HCT116 (cell line): ENCODE measurements at regions not wholly inside any gene's neighbourhood (a gene's known extent, or its start where the extent isn't known, plus 50 kb on each side); places are given as distances from the start of the nearest gene placed in this dataset.

ENCODE experiments used
- ATAC-seq: fragments of 200-7000 bp; cut with Tn5 transposase; 2 replicates; pipeline ENCODE4 v1.9.1; 2020; ENCODE audit warnings: mild to moderate bottlenecking, moderate library complexity
- BruUV-seq: library from RNA; stranded (reverse); fragments of 400-500 nt; replicated peaks from 2 replicates; lab custom pipeline; 2021; lab: Mats Ljungman, UMichigan
- CTCF ChIA-PET: fragments of 300-600 bp; sonication (Branson Sonifier 250); formaldehyde crosslinking; loops from one replicate; lab custom pipeline; 2021; ENCODE audit warnings: antibody characterized with exemption; lab: Charles Lee
- POLR2A ChIA-PET: fragments of 300-600, 350-600 bp; sonication (Branson Sonifier 250); formaldehyde crosslinking; loops from one replicate; lab custom pipeline; 2021; ENCODE audit warnings: antibody characterized with exemption; lab: Charles Lee
- RAD21 ChIA-PET, 2 experiments: fragments of 300-600 bp; sonication (Branson Sonifier 250); formaldehyde crosslinking; loops; one replicate each; lab custom pipeline; 2023; ENCODE audit warnings: low total read pairs in 2 of 2; ENCODE audit not compliant: uncharacterized antibody in 2 of 2, unreplicated experiment in 2 of 2, low non-redundant PET in 1 of 2; lab: Charles Lee
- DNase-seq: peaks from one replicate; pipeline ENCODE4 v3.0.0-alpha.2; 2010; ENCODE audit warnings: low read depth, low spot score
- H2AFZ ChIP-seq: fragments of 200-600 bp; shearing (Covaris generic), sonication (generic); 2 replicates; pipeline ENCODE4 v1.6.1; 2017; ENCODE audit warnings: low read depth, mixed run types, mixed read lengths, antibody characterized with exemption, low read length; ENCODE audit not compliant: poor library complexity, severe bottlenecking
- H3K27ac ChIP-seq: 2 replicates; pipeline ENCODE4 v1.5.1; 2012; ENCODE audit warnings: low read depth, low read length
- H3K27me3 ChIP-seq: fragments of 200-600 bp; sonication (generic); 2 replicates; pipeline ENCODE4 v1.6.1; 2016; ENCODE audit warnings: mixed run types, low read length, mixed read lengths; ENCODE audit not compliant: insufficient read depth
- H3K36me3 ChIP-seq, 2 experiments: fragments of 200-500 bp in 1 of 2; fragments of 200-600 bp in 1 of 2; sonication (Bioruptor generic) in 1 of 2; sonication (generic) in 1 of 2; 2 replicates each; pipeline versions ENCODE4 v1.5.1 to v1.6.1; 2014 to 2016; ENCODE audit warnings: low read length in 2 of 2, inconsistent platforms in 1 of 2, mixed read lengths in 1 of 2, mixed run types in 1 of 2; ENCODE audit not compliant: insufficient read depth in 2 of 2, control insufficient read depth in 1 of 2
- H3K4me1 ChIP-seq, 2 experiments: fragments of 200-600 bp in 1 of 2; sonication (generic) in 1 of 2; 2 replicates each; pipeline versions ENCODE4 v1.5.1 to v1.6.1; 2012 to 2017; ENCODE audit warnings: low read length in 2 of 2, inconsistent platforms in 1 of 2, mild to moderate bottlenecking in 1 of 2, mixed read lengths in 1 of 2, mixed run types in 1 of 2, moderate library complexity in 1 of 2; ENCODE audit not compliant: insufficient read depth in 2 of 2, control insufficient read depth in 1 of 2
- H3K4me2 ChIP-seq: fragments of 200-600 bp; sonication (generic); 2 replicates; pipeline ENCODE4 v1.6.1; 2017; ENCODE audit warnings: mixed run types, low read length, mixed read lengths
- H3K4me3 ChIP-seq, 2 experiments: fragments of 200-600 bp in 1 of 2; sonication (generic) in 1 of 2; replicated peaks in 1 of 2; 2 replicates each; pipeline ENCODE4 v1.5.1; 2011 to 2016; ENCODE audit warnings: low read length in 2 of 2, control low read depth in 1 of 2, low read depth in 1 of 2, mild to moderate bottlenecking in 1 of 2, mixed read lengths in 1 of 2, mixed run types in 1 of 2
- H3K79me2 ChIP-seq: fragments of 200-600 bp; sonication (generic); 2 replicates; pipeline ENCODE4 v1.6.1; 2017; ENCODE audit warnings: mild to moderate bottlenecking, mixed run types, low read length, moderate library complexity, mixed read lengths; ENCODE audit not compliant: insufficient read depth
- H3K9ac ChIP-seq: fragments of 200-600 bp; sonication (generic); 2 replicates; pipeline ENCODE4 v1.6.1; 2016; ENCODE audit warnings: low read length, mixed read lengths
- H3K9me2 ChIP-seq: fragments of 200-600 bp; sonication (generic), shearing (Covaris generic); 2 replicates; pipeline ENCODE4 v1.6.1; 2017; ENCODE audit warnings: mixed run types, mild to moderate bottlenecking, moderate library complexity; ENCODE audit not compliant: insufficient read depth
- H3K9me3 ChIP-seq, 2 experiments: fragments of 200-500 bp in 1 of 2; fragments of 200-600 bp in 1 of 2; sonication (Bioruptor generic) in 1 of 2; sonication (generic) in 1 of 2; 2 replicates each; pipeline ENCODE4 v1.6.1; 2014 to 2017; ENCODE audit warnings: low read length in 2 of 2, mixed read lengths in 2 of 2, inconsistent platforms in 1 of 2, low read depth in 1 of 2, mild to moderate bottlenecking in 1 of 2, mixed run types in 1 of 2, moderate library complexity in 1 of 2; ENCODE audit not compliant: control insufficient read depth in 1 of 2, insufficient read depth in 1 of 2
- H4K20me1 ChIP-seq: fragments of 200-600 bp; sonication (generic), shearing (Covaris generic); 2 replicates; pipeline ENCODE4 v1.6.1; 2017; ENCODE audit warnings: mixed run types, mild to moderate bottlenecking, moderate library complexity; ENCODE audit not compliant: insufficient read depth
- ATF3 ChIP-seq: IDR thresholded peaks from 2 replicates; pipeline ENCODE4 v1.6.1; 2012
- CBX3 ChIP-seq: IDR thresholded peaks from 2 replicates; pipeline ENCODE4 v1.6.1; 2012; ENCODE audit warnings: low read depth
- EGR1 ChIP-seq: IDR thresholded peaks from 2 replicates; pipeline ENCODE4 v1.6.1; 2012; ENCODE audit warnings: low read depth
- ELF1 ChIP-seq: IDR thresholded peaks from 2 replicates; pipeline ENCODE4 v1.6.1; 2012; ENCODE audit warnings: low read depth, borderline replicate concordance
- EZH2 ChIP-seq: fragments of 200-600 bp; sonication (generic); IDR thresholded peaks from 2 replicates; pipeline ENCODE4 v1.6.1; 2017; ENCODE audit warnings: antibody characterized with exemption, mixed run types
- POLR2A ChIP-seq: IDR thresholded peaks from 2 replicates; pipeline ENCODE4 v1.7.0; 2011; ENCODE audit warnings: borderline replicate concordance; ENCODE audit not compliant: insufficient read depth, insufficient read length; ENCODE audit errors: extremely low read depth
- SIN3A ChIP-seq: IDR thresholded peaks from 2 replicates; pipeline ENCODE4 v1.6.1; 2012; ENCODE audit warnings: low read depth
- SRF ChIP-seq: IDR thresholded peaks from 2 replicates; pipeline ENCODE4 v1.6.1; 2012; ENCODE audit warnings: low read depth
- TCF7L2 ChIP-seq: IDR thresholded peaks from 2 replicates; pipeline ENCODE4 v1.7.0; 2011; ENCODE audit warnings: borderline replicate concordance, inconsistent platforms; ENCODE audit not compliant: insufficient read depth, insufficient read length; ENCODE audit errors: extremely low read depth
- intact Hi-C: fragments of 100-400 bp; cut with micrococcal nuclease; formaldehyde crosslinking; loops from 2 replicates; pipeline ENCODE4 v1.10.0; 2022
- TF ChIP-seq, protein P1 (sequence below), 3 experiments: fragments of 200-600 bp in 1 of 3; sonication (generic) in 1 of 3; IDR thresholded peaks in 2 of 3; conservative IDR thresholded peaks in 1 of 3; 2 replicates each; pipeline ENCODE4 v1.5.1; 2012 to 2017; ENCODE audit warnings: low read depth in 2 of 3, low read length in 2 of 3, antibody characterized with exemption in 1 of 3, borderline replicate concordance in 1 of 3, control low read depth in 1 of 3, mild to moderate bottlenecking in 1 of 3, mixed read lengths in 1 of 3, mixed run types in 1 of 3, moderate library complexity in 1 of 3; ENCODE audit not compliant: insufficient read depth in 1 of 3
- TF ChIP-seq, protein P2 (sequence below): IDR thresholded peaks from 2 replicates; pipeline ENCODE4 v1.6.1; 2011; ENCODE audit warnings: mild to moderate bottlenecking, low read length, moderate library complexity; ENCODE audit not compliant: insufficient replicate concordance; ENCODE audit errors: extremely low read depth

DNA sequence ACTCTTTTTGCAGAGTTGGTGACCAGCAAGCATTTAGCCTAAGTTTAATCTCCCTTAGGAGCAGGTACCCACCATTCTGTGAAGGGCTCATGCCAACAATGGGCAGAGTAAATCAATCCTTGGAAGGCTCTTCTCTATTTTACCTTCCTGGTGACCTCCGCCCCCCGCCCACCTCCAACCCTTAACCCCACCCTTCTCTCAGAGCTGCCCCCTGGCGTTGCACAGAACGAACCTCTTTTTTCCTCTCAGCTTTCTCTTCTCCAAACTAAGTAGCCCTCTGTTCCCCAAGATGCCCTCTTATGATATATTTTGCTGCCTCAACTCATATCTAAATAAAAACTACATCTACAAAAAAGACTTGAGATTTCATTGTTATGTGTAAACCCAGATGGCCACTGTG, 186.8 kb downstream of the SEC16B start:
- Histone ChIP-seq H3K4me1 (no peaks in the 10 kb centered on the region), H3K36me3 (no peaks in the 10 kb centered on the region), H3K79me2 (no peaks in the 10 kb centered on the region), H2AFZ (no peak overlapping the region), H3K4me2 (no peak overlapping the region), H3K9me3 (no peaks in the 10 kb centered on the region), H3K9ac (no peak overlapping the region), H3K27ac (no peak overlapping the region), H3K9me2 (no peaks in the 10 kb centered on the region), H3K4me3 (no peak overlapping the region), H4K20me1 (no peaks in the 10 kb centered on the region), H3K27me3 (peaks cover 13% of the 10 kb centered on the region)
- ATAC-seq (0 out of 2 replicates have a peak, but pooled peaks have one; percentile 49), DNase-seq (no peak)
- ChIA-PET POLR2A (no interaction called here), CTCF (interaction anchor here (1.3 kb wide), 1 partner anchor 885 kb away, joined by 4 read pairs; no protein-coding TSS in a partner anchor), RAD21 (interaction anchor here in 1 of 2 experiments (0.6 kb wide), 1 partner anchor 152 kb away, joined by 4 read pairs; no protein-coding TSS in a partner anchor)
- intact Hi-C loops = loop anchor here (2.0 kb wide), 1 partner anchor 886 kb away; no protein-coding TSS in a partner anchor
- BruUV-seq = no TSS peak
- TF ChIP-seq CBX3 (no peak), EGR1 (no peak), EZH2 (no peak), TCF7L2 (no peak)
- TF ChIP-seq, protein P1, sequence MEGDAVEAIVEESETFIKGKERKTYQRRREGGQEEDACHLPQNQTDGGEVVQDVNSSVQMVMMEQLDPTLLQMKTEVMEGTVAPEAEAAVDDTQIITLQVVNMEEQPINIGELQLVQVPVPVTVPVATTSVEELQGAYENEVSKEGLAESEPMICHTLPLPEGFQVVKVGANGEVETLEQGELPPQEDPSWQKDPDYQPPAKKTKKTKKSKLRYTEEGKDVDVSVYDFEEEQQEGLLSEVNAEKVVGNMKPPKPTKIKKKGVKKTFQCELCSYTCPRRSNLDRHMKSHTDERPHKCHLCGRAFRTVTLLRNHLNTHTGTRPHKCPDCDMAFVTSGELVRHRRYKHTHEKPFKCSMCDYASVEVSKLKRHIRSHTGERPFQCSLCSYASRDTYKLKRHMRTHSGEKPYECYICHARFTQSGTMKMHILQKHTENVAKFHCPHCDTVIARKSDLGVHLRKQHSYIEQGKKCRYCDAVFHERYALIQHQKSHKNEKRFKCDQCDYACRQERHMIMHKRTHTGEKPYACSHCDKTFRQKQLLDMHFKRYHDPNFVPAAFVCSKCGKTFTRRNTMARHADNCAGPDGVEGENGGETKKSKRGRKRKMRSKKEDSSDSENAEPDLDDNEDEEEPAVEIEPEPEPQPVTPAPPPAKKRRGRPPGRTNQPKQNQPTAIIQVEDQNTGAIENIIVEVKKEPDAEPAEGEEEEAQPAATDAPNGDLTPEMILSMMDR (IDR thresholded peaks at IDR 0.05 in 2 of 3, conservative IDR thresholded peaks at IDR 0.05 in 1 of 3; ENCODE audit: borderline replicate concordance in 1 of 3, insufficient read depth in 1 of 3, low read depth in 2 of 3, low read length in 2 of 3) = peak in 2 of 3 experiments; percentile 49 to 50; a peak in 5 of 6 replicates

DNA sequence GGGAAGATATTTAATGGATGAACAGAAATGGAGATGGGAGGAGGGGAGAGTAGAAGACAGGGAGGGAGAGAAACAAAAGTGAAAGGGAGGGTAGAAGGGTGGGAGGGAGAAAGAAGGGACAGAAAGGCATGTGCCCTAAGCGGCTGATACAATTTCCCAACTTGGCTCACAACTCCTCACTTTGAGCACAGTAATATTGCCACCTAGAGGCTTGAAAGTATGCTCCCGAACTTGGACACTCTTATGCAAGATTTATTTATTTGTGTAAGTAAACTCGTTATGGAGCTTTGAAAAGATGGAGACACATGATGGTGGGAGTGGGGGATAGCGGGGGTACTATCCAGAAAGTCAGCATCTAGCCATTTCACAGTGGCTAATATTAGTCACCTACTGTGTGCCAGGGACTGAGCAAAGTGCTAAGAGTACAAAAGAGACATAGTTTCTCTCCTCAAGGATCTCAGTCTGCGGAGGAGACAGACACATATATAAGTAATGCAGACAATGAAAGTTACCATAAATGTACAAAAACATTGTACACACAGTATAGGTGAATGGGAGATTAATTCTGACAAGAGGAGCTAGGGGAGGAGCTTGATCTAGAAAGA, 189.7 kb downstream of the SEC16B start:
- no peaks in the 10 kb centered on the region for H3K36me3 ChIP-seq
- no peak overlapping the region for H3K27ac ChIP-seq
- no peaks in the 10 kb centered on the region for H3K4me1 ChIP-seq
- H4K20me1 ChIP-seq = no peaks in the 10 kb centered on the region
- H3K9me3 ChIP-seq = no peaks in the 10 kb centered on the region
- RAD21 ChIA-PET = no interaction called here
- no peaks in the 10 kb centered on the region for H3K79me2 ChIP-seq
- DNase-seq (peak; percentile 32), ATAC-seq (peak; percentile 76)
- no peak overlapping the region for H3K4me3 ChIP-seq
- CTCF ChIA-PET = interaction anchor here (0.9 to 1.4 kb wide), 3 partner anchors 8 to 14 kb away, joined by 3 to 5 read pairs (median 3); no protein-coding TSS in a partner anchor
- no TSS peak for BruUV-seq
- no peak overlapping the region for H2AFZ ChIP-seq
- H3K9me2 ChIP-seq = no peaks in the 10 kb centered on the region
- H3K4me2 ChIP-seq = no peak overlapping the region
- no peak overlapping the region for H3K9ac ChIP-seq
- H3K27me3 ChIP-seq = peaks cover 10% of the 10 kb centered on the region; the same call in 1 of the 2 replicates
- intact Hi-C loops = no loop called here
- POLR2A ChIA-PET = no interaction called here
- TF ChIP-seq ATF3 (no peak), ELF1 (no peak), SRF (no peak), SIN3A (no peak), POLR2A (no peak)
- TF ChIP-seq, protein P2, sequence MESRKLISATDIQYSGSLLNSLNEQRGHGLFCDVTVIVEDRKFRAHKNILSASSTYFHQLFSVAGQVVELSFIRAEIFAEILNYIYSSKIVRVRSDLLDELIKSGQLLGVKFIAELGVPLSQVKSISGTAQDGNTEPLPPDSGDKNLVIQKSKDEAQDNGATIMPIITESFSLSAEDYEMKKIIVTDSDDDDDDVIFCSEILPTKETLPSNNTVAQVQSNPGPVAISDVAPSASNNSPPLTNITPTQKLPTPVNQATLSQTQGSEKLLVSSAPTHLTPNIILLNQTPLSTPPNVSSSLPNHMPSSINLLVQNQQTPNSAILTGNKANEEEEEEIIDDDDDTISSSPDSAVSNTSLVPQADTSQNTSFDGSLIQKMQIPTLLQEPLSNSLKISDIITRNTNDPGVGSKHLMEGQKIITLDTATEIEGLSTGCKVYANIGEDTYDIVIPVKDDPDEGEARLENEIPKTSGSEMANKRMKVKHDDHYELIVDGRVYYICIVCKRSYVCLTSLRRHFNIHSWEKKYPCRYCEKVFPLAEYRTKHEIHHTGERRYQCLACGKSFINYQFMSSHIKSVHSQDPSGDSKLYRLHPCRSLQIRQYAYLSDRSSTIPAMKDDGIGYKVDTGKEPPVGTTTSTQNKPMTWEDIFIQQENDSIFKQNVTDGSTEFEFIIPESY = no peak
- TF ChIP-seq, protein P1 (IDR thresholded peaks at IDR 0.05 in 2 of 3, conservative IDR thresholded peaks at IDR 0.05 in 1 of 3; ENCODE audit: borderline replicate concordance in 1 of 3, insufficient read depth in 1 of 3, low read depth in 2 of 3, low read length in 2 of 3) = peak; percentile 48 to 55 (median 49); a peak in 4 of 6 replicates
